SHP77 (cell line): ENCODE measurements at regions not wholly inside any gene's neighbourhood (a gene's known extent, or its start where the extent isn't known, plus 50 kb on each side); places are given as distances from the start of the nearest gene placed in this dataset.
"Not testable (repeated sequence)": the region's sequence is repeated elsewhere in the genome, so short reads cannot be mapped to it uniquely, and the experiment has no call there.

ENCODE experiments used
- DNase-seq, 2 experiments: peaks; one replicate each; lab custom pipeline; 2025; lab: John Stamatoyannopoulos, UW

DNA sequence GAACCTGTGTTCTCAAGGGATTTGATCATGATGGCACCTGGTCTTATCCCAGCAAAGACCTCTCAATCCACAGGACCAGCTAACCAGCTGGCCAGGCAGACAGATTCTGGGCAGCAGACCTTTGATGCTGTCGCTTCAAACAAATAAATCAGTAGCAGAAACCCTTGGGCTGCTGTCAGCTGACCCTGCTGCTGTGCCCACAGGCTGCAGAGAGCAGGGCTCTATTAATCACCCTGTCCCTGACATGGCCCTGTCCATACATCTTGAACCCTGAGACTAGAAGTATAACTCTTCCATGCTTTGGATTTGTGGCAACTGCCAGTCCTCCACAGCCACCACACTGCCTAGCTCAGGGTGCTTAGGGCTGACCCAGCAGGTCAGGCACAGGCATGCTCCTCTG lies 244.1 kb upstream of the PODXL start:
- no peak for DNase-seq

GRCh38 chr7:131800008-131800407 lies 243.6 kb upstream of the PODXL start:
- no peak for DNase-seq

DNA sequence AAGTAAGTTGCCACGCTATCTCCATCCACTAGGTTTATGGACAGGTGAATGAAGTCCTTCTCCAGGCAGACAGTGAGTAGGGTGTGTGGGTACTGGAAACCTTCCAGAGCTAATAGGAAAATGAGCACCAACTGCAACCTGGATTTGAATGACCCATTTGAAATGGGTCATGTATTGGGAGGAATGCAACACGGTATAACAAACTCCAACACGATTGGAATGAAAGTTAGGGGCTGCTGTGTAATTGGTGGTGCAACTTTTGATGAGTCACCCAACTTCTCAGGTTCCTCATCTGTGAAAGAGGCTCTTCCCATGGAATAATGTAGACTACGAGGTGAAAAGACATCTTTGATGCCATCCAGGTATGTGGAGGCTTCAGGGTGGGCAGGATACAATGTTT lies 241.4 kb upstream of the PODXL start:
- DNase-seq, result no peak

DNA sequence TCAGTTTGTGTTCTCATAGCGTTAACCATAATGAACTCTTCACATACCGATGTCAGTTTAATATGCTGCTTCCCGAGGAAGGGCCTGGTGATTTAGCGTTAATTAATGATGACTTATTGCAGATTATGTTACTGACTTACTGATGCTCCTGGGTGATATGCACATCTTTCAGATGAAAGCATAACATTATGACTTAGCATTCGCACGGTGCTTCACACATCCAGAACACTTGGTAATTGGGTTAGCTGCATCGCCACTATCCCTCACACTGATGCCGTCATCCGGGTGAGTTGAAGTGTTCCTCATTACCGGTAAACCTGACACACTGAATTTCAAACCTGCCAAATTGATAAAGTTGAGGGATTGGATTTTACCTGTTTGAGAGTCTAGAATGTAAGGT lies 239.0 kb upstream of the PODXL start:
- DNase-seq, result no peak

DNA sequence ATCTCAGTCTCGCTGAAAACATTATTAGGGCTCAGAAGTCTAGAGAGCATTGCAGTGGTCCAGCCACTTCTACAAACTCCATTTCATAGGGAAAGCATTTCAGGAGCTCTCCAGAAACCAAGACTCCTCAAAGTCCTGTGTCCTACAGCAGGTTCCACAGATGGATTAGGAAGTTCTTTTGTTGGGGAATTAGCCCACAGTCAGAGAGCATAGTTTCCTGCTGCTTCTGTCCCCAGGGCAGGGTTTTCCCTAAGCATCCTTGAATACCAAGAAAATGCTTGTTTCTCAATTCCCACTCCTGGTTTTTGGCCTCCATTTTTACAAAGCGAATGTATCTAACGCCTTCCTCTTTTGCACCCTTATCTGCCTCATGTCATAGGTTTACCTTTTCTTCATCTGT lies 235.9 kb upstream of the PODXL start:
- no peak for DNase-seq

DNA sequence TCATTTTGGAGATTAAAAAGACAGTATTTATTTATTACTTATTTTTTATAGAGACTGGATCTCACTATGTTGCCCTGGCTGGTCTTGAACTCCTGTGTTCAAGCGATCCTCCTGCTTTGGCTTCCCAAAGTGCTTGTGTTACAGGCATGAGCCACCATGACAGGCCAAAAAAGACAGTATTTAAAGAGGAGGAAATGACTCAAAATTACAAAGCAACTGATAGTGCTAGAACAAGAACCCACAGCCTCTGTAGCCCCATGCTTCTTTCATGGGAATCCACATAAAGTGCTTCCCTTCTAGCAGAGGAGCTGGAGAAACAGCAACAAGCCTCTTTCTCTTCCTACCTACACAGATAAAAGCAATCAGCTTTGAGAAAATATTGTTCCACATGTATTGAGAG lies 230.7 kb upstream of the PODXL start:
- DNase-seq, result no peak

- no peak for DNase-seq
Observed at GRCh38 chr7:131786204-131786603, 229.8 kb upstream of the PODXL start.

- DNase-seq, result no peak
Observed at GRCh38 chr7:131778601-131779000, 222.2 kb upstream of the PODXL start.

GRCh38 chr7:131774419-131775220 lies 218.2 kb upstream of the PODXL start:
- no peak for DNase-seq

DNA sequence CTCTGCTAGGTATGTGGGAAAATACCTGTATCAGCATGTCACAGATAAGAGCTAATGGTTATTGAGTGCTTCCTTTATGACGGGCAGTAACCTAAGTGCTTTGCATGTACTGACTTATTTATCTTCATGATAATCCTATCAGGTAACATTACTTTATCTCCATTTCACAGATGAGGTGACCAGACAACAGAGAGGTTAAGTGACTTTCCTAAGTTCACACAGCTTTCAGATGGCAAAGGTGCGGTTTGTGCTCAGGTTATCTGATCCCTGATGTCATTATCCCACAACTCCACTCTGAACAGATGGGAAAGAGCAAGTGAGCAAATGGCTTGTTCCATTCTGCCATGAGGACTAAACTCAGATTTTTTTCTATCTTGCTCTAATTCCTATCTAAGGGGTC lies 217.0 kb upstream of the PODXL start:
- DNase-seq, result no peak

DNA sequence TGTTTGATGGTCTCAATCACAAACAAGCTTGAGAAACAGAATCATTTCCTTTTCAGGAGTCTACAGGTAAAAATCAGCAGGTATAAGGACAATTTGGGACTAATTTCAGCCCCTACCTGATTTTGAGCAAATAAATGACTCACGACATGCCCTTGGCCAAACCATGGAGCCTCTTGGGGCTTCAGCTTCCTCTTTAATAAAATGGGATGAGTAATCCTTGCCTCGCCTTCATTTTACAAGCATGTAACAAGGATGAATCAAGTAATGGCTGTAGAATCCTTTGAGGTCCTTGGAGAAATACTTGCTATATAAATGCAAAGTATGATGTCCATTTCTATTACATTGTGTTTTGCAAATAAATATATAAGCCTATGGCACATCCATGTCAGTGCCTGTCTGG lies 212.8 kb upstream of the PODXL start:
- DNase-seq, result no peak

DNA sequence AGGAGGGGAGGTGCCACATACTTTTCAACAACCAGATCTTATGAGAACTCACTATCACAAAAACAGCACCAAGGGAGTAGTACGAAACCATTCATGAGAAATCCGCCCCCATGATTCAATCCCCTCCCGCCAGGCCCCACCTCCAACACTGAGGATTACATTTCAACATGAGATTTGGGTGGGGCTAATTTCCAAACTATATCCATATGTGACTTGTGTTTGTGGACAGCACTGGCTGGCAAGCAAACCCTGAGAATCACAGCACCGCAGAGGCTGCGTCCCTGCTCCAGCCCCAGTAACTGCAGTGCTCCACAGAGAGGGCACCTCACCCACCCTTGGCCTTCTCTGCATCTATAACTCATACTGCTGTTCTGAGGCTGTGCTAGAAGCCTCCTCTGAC lies 211.2 kb upstream of the PODXL start:
- no peak for DNase-seq

GRCh38 chr7:131765575-131765974 lies 209.1 kb upstream of the PODXL start:
- DNase-seq, result no peak

DNA sequence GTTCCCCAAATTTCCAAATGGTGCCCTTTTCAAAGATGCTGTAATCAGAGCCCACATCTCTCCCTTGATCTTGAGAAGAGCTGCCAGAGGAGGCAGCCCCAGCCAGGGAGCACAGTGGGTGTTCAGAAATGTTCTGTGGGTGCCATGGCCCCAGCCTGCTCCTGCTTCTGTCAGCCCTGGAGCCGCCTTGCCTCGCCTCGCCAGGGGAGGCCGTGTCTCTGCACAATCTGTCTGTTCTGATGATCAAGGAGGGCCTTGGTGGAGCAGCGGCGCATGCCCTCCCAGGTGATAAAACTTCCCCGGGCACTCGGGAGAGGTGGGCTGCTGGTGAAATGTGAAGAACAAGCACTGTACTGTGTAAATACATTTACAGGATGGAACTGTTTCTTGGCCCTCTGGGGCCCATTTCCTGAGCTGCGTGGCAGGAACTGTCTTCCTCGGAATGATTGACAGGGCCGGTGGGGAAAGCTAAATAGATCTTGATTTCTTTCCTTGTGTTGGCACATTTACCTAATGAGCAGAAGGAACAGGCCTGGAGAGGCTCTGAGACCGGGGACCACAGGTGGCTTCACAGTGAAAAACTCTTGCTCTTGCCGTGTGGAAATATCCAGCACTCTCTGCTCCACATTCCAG lies 207.8 kb upstream of the PODXL start:
- no peak for DNase-seq

- DNase-seq, result no peak
Observed at GRCh38 chr7:131762753-131763152, 206.3 kb upstream of the PODXL start.

DNA sequence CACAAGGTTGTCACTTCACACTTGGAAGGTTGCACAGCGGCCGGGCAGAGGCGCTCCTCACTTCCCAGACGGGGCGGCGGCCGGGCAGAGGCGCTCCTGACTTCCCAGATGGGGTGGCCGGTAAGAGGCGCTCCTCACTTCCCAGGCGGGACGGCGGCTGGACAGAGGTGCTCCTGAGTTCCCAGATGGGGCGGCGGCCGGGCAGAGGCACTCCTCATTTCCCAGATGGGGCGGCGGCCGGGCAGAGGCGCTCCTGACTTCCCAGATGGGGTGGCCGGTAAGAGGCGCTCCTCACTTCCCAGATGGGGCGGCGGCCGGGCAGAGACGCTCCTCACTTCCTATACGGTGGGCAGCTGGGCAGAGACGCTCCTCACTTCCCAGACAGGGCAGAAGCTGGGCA lies 199.4 kb upstream of the PODXL start:
- not testable (repeated sequence) for DNase-seq

- peak in 1 of 2 experiments; percentile 32 for DNase-seq
Observed at GRCh38 chr7:131753620-131754222, 197.3 kb upstream of the PODXL start.

DNA sequence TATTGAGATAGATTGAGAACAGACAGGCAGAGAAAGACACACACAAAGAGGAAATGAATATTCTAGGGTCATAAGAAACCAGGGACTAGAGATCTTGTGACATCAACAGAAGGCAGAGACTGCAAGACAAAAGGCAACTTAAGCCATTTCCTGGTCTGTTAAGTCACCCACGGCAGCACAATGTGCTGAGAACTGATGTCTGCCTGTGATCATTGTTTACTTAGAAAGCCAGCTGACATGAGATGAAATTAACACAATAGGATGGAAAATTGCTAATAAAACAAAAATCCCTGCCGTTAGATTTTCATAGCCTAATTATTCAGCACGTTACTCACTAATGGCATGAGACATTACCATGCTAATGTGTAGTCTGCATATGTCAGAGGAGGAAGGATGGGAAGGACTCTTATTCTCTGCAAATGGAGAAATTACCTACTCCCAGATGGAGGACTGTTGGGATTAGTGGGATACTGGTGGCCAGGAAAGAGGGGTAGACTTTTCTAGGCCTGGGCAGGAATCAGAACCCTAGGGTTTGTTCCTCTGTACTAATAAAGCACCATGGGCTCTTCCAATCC lies 191.3 kb upstream of the PODXL start:
- DNase-seq, result no peak

DNA sequence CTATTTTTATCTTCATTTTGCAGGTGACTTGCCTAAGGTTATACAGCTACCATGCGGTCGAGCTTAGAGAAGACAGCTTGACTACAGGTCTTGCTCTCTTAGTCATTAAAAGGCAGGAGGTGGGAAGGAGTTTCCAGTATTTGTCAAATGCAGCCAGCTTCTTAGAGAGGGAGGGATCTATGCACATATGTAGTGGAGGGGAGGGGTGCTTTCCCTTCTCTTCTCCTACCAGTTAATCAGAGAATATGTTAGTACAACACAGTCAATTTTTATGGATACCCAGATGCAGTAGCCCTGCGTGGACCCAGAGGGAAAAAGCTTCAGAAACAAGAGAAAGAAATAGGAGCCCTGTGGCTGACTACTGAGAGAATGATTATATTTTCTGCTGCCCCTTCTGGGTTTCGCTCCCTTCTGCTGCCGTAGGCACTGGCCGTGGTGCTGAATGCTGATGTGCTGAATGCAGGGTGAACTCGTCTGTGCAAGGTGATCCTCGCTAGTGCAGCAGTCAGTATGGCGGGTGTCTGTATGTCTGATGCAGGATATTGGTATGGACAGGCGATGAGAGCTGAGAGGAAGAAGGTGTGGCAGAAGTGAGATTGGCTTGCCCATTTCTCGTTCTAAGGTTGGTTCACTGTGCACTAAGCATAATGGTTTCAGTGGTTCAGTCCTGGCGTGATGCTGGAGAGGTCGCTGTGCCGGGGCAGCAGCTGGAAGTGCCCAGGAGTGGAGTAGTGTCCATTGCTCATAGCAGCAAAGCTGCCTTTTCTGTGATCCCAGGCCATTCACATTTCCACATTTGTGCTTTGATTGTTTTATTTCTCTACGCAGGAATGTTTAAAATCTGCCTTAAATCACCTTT lies 189.2 kb upstream of the PODXL start:
- no peak for DNase-seq

GRCh38 chr7:131741446-131741845 lies 185.0 kb upstream of the PODXL start:
- DNase-seq, result no peak

GRCh38 chr7:131737746-131738465 lies 181.5 kb upstream of the PODXL start:
- no peak for DNase-seq
